ENCODE measurements at regions not wholly inside any gene's neighbourhood (a gene's known extent, or its start where the extent isn't known, plus 50 kb on each side); places are given as distances from the start of the nearest gene placed in this dataset.

DNA sequence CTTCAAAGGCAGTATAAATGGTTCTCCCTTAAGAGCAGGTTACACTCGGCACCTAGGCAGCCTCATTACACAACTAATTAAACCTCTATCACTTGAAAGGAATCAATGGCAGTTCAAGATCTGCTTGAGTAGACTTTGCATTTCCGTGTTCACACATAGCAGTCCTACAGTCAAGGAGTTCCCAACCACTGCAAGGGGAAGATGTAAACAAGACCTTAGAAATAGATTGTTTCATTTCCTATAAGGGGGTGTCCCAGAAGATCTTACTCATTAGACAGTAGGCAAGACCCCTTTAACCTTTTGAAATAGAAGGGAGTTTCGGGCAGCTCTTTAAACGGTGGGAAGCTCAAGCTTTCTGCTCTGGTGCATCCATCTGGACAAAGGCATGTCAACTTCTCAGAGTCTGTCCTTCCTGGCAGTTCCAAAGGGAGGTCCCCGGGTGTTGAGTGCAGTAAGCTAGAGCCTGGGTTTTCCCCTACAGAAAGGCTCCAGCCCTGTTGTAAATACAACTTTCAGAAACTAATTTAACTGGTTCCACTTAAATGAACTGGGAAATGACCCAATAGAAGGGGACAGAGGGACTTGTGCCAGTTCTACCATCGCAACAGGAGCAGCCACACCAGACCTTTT, 150.8 kb downstream of the RBMX2 start:
- TF ChIP-seq, protein P1, sequence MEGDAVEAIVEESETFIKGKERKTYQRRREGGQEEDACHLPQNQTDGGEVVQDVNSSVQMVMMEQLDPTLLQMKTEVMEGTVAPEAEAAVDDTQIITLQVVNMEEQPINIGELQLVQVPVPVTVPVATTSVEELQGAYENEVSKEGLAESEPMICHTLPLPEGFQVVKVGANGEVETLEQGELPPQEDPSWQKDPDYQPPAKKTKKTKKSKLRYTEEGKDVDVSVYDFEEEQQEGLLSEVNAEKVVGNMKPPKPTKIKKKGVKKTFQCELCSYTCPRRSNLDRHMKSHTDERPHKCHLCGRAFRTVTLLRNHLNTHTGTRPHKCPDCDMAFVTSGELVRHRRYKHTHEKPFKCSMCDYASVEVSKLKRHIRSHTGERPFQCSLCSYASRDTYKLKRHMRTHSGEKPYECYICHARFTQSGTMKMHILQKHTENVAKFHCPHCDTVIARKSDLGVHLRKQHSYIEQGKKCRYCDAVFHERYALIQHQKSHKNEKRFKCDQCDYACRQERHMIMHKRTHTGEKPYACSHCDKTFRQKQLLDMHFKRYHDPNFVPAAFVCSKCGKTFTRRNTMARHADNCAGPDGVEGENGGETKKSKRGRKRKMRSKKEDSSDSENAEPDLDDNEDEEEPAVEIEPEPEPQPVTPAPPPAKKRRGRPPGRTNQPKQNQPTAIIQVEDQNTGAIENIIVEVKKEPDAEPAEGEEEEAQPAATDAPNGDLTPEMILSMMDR (conservative IDR thresholded peaks at IDR 0.05; ENCODE audit: low read length): no peak
- TF ChIP-seq EZH2phosphoT487 (IDR thresholded peaks at IDR 0.05; ENCODE audit: borderline replicate concordance): no peak
